ENCODE measurements at regions not wholly inside any gene's neighbourhood (a gene's known extent, or its start where the extent isn't known, plus 50 kb on each side); places are given as distances from the start of the nearest gene placed in this dataset.
"Not testable (repeated sequence)": the region's sequence is repeated elsewhere in the genome, so short reads cannot be mapped to it uniquely, and the experiment has no call there.

DNA sequence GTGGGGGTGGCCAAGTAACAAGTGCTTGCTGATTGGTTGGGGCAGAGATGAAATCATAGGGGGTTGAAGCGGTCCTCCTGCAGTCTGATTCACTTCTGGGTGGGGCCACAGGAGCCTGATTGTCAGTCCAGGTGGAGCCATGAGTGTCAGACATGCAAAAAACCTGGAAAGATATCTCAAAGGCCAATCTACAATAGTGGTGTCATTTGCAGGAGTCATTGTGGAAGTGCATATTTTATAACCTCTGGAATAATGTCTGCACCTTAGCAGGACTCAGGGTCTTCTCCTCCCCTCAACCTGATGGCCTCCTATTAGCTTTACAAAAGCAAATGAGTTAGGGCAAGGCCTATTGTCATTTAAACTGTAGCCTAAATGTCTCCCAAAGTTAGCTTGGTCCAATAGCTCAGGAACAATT lies 241.4 kb downstream of the NUAK1 start:
- H3K4me3 ChIP-seq = no peak overlapping the region
- no peak overlapping the region for H3K27ac ChIP-seq
- no peak for DNase-seq (ENCODE audit: extremely low spot score in 2 of 2)
- H3K27me3 ChIP-seq = no peaks in the 10 kb centered on the region
- H3K9me3 ChIP-seq = no peaks in the 10 kb centered on the region
- no peaks in the 10 kb centered on the region for H3K36me3 ChIP-seq
- TF ChIP-seq POLR2A (IDR thresholded peaks at IDR 0.05) (no peak), POLR2AphosphoS5 (IDR thresholded peaks at IDR 0.05; ENCODE audit: insufficient read depth in 1 of 2, low read depth in 1 of 2) (no peak)
- TF ChIP-seq, protein P1, sequence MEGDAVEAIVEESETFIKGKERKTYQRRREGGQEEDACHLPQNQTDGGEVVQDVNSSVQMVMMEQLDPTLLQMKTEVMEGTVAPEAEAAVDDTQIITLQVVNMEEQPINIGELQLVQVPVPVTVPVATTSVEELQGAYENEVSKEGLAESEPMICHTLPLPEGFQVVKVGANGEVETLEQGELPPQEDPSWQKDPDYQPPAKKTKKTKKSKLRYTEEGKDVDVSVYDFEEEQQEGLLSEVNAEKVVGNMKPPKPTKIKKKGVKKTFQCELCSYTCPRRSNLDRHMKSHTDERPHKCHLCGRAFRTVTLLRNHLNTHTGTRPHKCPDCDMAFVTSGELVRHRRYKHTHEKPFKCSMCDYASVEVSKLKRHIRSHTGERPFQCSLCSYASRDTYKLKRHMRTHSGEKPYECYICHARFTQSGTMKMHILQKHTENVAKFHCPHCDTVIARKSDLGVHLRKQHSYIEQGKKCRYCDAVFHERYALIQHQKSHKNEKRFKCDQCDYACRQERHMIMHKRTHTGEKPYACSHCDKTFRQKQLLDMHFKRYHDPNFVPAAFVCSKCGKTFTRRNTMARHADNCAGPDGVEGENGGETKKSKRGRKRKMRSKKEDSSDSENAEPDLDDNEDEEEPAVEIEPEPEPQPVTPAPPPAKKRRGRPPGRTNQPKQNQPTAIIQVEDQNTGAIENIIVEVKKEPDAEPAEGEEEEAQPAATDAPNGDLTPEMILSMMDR (IDR thresholded peaks at IDR 0.05) = no peak
- H3K4me1 ChIP-seq = peaks cover 24% of the 10 kb centered on the region
- intact Hi-C loops (cut with DNase I) = no loop called here

- H3K4me3 ChIP-seq; intact Hi-C loops (cut with DNase I); H3K27ac ChIP-seq; DNase-seq (ENCODE audit: extremely low spot score in 2 of 2); H3K9me3 ChIP-seq; H3K27me3 ChIP-seq; H3K36me3 ChIP-seq: not testable (repeated sequence)
- H3K4me1 ChIP-seq = peaks cover 24% of the 10 kb centered on the region
Observed at GRCh38 chr12:105898271-105898670, 240.5 kb downstream of the NUAK1 start.

- TF ChIP-seq, protein P1 (IDR thresholded peaks at IDR 0.05) = no peak
- no peak for TF ChIP-seq POLR2AphosphoS5 (IDR thresholded peaks at IDR 0.05; ENCODE audit: insufficient read depth in 1 of 2, low read depth in 1 of 2)
- intact Hi-C loops (cut with DNase I) = no loop called here
- H3K36me3 ChIP-seq = no peaks in the 10 kb centered on the region
- DNase-seq (ENCODE audit: extremely low spot score in 2 of 2) = no peak
- H3K27me3 ChIP-seq = no peaks in the 10 kb centered on the region
- no peaks in the 10 kb centered on the region for H3K9me3 ChIP-seq
- no peak overlapping the region for H3K27ac ChIP-seq
- no peak overlapping the region for H3K4me3 ChIP-seq
- peaks cover 24% of the 10 kb centered on the region for H3K4me1 ChIP-seq
Observed at GRCh38 chr12:105899589-105899988, 239.2 kb downstream of the NUAK1 start.

GRCh38 chr12:105906561-105906960 lies 232.2 kb downstream of the NUAK1 start:
- TF ChIP-seq, protein P1 (IDR thresholded peaks at IDR 0.05) = no peak
- TF ChIP-seq POLR2AphosphoS5 (IDR thresholded peaks at IDR 0.05; ENCODE audit: insufficient read depth in 1 of 2, low read depth in 1 of 2) = no peak
- TF ChIP-seq POLR2A (IDR thresholded peaks at IDR 0.05) = no peak
- H3K4me3 ChIP-seq = no peak overlapping the region
- DNase-seq (ENCODE audit: extremely low spot score in 2 of 2) = no peak

GRCh38 chr12:105907982-105908381 lies 230.8 kb downstream of the NUAK1 start:
- Histone ChIP-seq H3K4me3 (no peak overlapping the region), H3K27ac (no peak overlapping the region), H3K4me1 (no peaks in the 10 kb centered on the region), H3K9me3 (no peaks in the 10 kb centered on the region), H3K36me3 (no peaks in the 10 kb centered on the region), H3K27me3 (no peaks in the 10 kb centered on the region)
- no peak for DNase-seq (ENCODE audit: extremely low spot score in 2 of 2)
- intact Hi-C loops (cut with DNase I) = no loop called here
- TF ChIP-seq, protein P1 (IDR thresholded peaks at IDR 0.05) = no peak
- TF ChIP-seq POLR2AphosphoS5 (IDR thresholded peaks at IDR 0.05; ENCODE audit: insufficient read depth in 1 of 2, low read depth in 1 of 2) = no peak
- TF ChIP-seq POLR2A (IDR thresholded peaks at IDR 0.05) = no peak

More at GRCh38 chr12:105906561-105906960, 232.2 kb downstream of the NUAK1 start:
- intact Hi-C loops (cut with DNase I) = no loop called here
- Histone ChIP-seq H3K9me3 (no peaks in the 10 kb centered on the region), H3K4me1 (no peaks in the 10 kb centered on the region), H3K27ac (no peak overlapping the region), H3K27me3 (no peaks in the 10 kb centered on the region), H3K36me3 (no peaks in the 10 kb centered on the region)

DNA sequence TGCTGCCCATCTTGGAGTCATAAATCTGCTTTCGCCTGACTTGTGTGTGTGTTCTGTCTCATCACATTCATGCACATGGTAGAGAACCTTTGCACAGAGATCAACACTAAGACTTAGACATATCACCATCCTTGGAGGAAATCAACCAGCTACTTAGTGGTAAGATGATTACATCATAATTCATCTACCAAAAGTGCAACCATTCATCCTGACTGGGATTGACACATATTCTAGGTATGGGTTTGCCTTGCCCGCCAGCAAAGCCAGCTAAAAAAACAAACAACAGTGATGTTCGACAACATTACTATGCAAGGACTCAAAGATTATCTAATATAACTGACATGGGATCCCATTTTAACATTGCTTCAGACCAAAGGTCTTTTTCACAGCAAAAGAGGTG lies 228.7 kb downstream of the NUAK1 start:
- TF ChIP-seq, protein P1 (IDR thresholded peaks at IDR 0.05) = no peak
- Histone ChIP-seq H3K9me3 (no peaks in the 10 kb centered on the region), H3K27me3 (no peaks in the 10 kb centered on the region), H3K4me1 (no peaks in the 10 kb centered on the region), H3K36me3 (no peaks in the 10 kb centered on the region), H3K27ac (no peak overlapping the region), H3K4me3 (no peak overlapping the region)
- intact Hi-C loops (cut with DNase I) = no loop called here
- no peak for DNase-seq (ENCODE audit: extremely low spot score in 2 of 2)
